Neural progenitor cell (in vitro differentiated cells): ENCODE measurements at regions not wholly inside any gene's neighbourhood (a gene's known extent, or its start where the extent isn't known, plus 50 kb on each side); places are given as distances from the start of the nearest gene placed in this dataset.

Source experiments
- EZH2 ChIP-seq: fragments of 200-600 bp; sonication (generic); IDR thresholded peaks from 2 replicates; pipeline ENCODE4 v1.6.1; 2017; ENCODE audit warnings: antibody characterized with exemption, mild to moderate bottlenecking, moderate library complexity
- EZH2phosphoT487 ChIP-seq: fragments of 200-600 bp; sonication (generic); IDR thresholded peaks from 2 replicates; pipeline ENCODE4 v1.6.1; 2017; ENCODE audit warnings: antibody characterized with exemption
- TF ChIP-seq, protein P1 (sequence below): fragments of 200-600 bp; sonication (generic); IDR thresholded peaks from 2 replicates; pipeline ENCODE4 v1.5.1; 2017; ENCODE audit warnings: antibody characterized with exemption, mild to moderate bottlenecking

DNA sequence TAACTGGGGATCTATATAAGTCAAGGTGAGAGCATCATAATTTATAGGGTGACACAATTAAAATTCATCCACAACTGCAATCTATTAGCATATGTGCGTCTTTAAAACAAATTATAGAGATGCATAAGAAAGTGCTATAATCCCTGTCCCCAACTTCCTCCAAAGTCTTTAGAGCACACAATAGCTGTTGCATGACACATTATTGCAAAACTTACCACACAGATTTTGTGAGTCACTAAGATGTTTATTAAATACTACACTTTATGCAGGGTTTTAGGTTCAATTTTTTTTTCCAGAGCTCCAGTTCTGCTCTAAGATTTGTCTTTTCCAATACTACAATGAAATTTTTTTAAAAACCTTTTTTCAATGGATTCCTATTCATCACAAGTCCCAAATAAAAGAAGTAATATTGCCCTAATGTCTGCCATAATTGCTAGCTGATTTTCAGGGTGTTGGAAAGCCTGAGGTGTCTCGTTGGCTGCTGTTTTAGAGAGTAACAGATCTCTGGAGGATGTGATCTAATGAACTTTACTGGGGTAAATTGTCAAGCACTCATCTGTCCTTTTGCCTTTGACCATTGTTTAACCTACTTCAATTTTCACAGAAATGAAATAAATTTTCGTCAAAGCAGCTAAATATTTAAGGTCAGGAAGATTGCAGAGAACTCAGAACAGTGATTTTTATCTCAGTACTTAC is 250.5 kb upstream of the NETO1 start:
- TF ChIP-seq, protein P1, sequence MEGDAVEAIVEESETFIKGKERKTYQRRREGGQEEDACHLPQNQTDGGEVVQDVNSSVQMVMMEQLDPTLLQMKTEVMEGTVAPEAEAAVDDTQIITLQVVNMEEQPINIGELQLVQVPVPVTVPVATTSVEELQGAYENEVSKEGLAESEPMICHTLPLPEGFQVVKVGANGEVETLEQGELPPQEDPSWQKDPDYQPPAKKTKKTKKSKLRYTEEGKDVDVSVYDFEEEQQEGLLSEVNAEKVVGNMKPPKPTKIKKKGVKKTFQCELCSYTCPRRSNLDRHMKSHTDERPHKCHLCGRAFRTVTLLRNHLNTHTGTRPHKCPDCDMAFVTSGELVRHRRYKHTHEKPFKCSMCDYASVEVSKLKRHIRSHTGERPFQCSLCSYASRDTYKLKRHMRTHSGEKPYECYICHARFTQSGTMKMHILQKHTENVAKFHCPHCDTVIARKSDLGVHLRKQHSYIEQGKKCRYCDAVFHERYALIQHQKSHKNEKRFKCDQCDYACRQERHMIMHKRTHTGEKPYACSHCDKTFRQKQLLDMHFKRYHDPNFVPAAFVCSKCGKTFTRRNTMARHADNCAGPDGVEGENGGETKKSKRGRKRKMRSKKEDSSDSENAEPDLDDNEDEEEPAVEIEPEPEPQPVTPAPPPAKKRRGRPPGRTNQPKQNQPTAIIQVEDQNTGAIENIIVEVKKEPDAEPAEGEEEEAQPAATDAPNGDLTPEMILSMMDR: no peak
- TF ChIP-seq EZH2 (no peak), EZH2phosphoT487 (no peak)
